T-helper 9 cell (primary cell): ENCODE measurements at regions not wholly inside any gene's neighbourhood (a gene's known extent, or its start where the extent isn't known, plus 50 kb on each side); places are given as distances from the start of the nearest gene placed in this dataset.

Experiments
- DNase-seq: peaks from one replicate; pipeline ENCODE4 v3.0.0-alpha.2; 2020

DNA sequence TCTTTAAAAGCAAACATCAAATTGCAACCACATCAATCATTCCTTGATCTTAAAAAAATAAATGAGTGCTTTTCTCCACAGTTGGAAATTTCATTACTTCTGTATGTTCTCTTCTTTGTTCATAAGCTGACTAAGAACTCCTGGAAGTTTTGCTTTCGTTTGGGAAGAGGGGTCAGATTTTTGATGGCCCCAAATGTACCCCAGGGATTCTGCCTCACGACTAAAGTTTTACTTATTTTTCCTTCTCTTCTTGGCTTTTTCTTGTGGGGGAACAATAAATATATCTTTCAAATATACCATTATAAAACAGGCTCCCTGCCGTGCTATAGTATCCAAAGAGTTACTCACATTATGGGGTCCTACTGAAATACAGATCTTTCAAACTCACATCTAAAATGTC is 215.0 kb upstream of the CDIN1 start:
- DNase-seq, result no peak

- no peak for DNase-seq
Measured at GRCh38 chr15:36365963-36366362, 213.5 kb upstream of the CDIN1 start.

DNA sequence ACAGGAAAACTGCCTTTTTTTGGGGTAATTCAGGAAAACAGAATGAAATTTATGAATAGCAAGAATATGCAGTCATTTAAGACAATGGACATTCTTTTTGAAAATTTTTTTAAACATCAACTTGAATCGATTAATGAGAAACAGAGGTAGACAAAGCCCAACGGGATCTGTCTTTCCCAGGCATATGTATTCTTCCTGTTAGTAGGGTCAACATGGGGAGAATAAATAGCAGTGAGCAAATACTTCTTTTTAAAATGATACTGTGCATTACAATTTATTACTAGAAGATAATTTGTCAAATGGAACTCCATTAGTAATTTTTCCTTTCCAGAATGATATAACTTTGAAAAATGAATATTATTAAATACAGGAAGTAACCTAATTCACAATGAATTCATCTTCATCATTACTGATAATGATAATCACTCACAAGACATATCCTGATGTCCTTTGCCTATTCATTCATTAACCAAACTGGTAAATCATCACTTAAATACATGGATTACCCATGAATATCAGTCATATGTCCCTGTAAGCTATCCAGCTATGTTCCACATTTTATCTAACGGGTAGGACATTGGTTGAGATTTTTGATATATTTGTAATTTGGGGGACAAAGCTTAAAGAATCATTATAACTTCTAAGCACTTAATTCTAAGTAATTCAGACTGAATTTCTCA is 209.2 kb upstream of the CDIN1 start:
- no peak for DNase-seq

- DNase-seq, result no peak
Measured at GRCh38 chr15:36370731-36371112, 208.7 kb upstream of the CDIN1 start.

DNA sequence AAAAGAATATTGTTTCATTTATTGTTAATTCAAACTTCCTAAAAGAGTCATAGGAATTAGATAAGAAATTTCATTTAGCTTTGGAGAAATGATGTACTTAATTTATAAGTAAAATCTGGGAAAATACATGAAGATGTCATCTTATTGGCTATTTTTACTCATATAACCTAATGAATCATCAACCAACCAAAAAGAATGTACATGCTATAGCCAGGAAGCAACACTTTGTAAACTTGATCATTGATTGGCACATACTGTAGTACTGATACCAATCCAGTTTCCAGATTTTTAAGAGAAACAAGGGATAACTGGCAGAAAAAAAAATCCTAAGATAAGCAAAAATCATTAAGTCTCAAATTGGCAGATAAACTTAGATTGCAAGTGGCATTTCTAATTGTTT is 207.9 kb upstream of the CDIN1 start:
- no peak for DNase-seq

DNA sequence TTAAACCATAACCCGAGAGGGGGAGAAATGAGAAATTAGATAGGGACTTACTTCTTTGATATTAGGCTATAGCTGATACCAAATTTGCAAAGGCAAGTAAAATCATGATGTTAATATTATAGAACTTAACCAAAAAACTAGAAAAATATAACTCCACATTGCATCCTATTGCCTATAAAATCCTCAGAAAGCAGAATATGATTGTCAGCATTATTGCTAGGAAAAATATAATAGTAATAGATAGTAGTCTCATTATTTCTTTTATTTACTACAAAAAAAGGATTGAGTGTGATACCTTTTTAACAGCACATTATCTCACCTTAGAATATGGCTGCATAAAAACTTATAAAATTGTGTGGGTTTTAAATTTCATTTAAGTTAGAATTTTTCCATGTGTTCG is 206.5 kb upstream of the CDIN1 start:
- no peak for DNase-seq

- DNase-seq, result no peak
Measured at GRCh38 chr15:36373550-36373949, 205.9 kb upstream of the CDIN1 start.

GRCh38 chr15:36389107-36389506 is 190.3 kb upstream of the CDIN1 start:
- DNase-seq, result no peak

DNA sequence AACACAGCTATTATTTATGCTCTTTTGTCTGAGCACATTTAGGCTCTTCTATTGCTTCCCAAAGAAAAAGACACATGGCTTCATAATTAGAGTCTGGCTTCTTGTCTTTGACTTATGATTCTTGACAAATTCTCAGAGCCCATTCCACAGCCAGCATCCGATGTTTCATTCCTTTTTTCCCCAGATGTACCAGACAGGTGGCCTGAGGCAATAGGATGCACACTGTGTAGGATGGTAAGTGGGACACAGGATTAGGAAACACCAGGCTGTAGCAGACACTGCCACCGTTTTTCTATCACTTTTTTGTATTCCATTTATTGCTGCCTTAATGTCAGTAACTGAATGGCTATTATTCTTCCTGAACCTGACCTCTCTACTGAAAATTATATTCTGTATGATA is 188.9 kb upstream of the CDIN1 start:
- no peak for DNase-seq

DNA sequence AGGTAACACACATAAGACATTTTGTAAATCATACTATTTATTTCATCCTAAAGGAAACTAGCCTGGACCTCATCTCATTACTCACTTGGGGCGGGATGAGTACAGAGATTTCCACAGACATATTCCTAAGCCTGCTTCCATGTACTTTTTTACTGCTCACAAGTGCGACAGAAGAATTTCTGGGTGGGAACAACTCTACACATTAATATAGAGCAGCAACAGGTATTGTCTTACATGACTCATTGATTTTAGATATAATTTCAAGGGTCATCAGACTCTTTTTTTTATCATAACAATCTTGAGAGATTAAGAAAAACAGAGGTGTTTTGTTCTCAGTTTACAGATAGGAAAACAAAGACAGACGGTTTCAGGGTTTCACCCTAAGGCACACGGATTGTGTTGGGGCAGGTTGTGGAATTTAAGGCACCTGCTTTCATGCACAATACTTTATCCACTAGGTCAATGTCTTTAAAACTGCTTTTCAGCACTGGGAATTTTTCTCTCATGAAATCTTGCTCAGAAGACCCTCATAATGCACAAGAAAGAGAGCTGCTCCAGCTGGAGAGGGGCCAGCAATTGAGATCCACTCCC is 186.7 kb upstream of the CDIN1 start:
- no peak for DNase-seq

DNA sequence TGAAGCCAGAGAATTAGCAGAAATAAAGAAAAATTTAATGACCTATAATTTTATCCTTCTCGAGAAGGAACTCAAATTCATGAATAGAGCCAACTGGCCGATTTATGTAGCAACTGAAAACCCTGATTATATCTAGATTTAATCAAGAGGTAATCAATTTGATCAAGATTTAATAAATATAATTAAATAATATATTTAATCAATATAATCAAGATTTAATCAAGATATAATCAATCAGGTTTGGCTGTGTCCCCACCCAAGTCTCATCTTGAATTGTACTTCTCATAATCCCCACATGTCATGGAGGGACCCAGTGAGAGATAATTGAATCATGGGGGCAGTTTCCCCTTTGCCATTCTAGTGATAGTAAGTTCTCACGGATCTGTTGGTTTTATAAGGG is 181.2 kb upstream of the CDIN1 start:
- DNase-seq, result no peak

GRCh38 chr15:36399276-36399675 is 180.2 kb upstream of the CDIN1 start:
- DNase-seq, result no peak

GRCh38 chr15:36400936-36401585 is 178.4 kb upstream of the CDIN1 start:
- no peak for DNase-seq

DNA sequence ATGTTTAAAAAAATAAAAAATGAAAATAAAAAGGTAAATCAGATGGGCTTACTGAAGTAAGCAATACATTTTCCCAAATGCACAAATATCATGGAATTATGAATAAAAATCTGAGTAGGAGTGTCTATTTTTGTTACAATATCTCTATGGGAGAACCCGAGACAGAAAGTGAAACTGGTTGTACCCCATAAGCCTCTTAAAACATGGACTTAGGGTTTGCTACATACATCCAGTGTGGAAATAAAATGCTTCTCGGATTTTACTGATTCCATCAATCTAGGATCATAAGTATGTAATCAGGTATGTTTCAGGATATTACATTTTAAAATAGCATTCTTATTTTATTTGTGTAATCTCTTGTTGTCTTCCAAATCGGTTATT is 177.8 kb upstream of the CDIN1 start:
- DNase-seq, result no peak

DNA sequence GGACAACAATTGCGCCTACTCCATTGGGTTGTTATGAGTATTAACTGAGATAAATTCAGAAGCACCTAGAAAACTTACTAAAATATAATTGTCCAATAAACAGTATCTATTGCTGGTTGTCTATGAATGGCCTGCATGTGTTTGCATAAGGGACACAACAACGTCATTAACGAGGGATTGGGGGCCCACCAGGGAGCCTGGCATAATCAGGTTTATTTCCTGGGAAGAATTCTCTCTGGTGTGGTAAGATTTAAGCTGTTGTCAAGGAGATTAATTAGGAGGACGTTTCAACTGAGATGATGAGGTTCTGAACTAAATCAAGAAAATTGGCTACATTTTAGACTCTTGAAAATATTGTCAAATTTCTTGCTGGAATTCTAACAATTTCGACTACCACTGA is 176.1 kb upstream of the CDIN1 start:
- no peak for DNase-seq

DNA sequence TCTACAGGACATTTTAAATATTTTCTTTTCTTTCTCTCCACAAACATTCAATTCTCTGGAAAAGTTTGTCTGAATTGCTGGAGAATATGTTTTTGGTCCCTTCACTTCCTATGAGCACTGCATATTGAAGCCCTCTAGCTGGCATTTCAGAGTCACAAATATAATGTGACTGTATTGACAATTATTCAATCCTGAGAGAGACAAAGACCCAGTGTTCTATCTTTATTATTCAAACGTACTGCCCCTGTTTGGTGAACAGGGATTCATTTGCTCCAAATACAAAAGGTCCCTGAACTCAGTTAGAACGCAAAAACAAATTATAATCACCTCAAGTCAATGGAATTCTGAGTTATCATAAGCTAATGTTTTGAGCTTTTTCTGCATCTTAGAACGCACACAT is 173.1 kb upstream of the CDIN1 start:
- DNase-seq, result no peak

DNA sequence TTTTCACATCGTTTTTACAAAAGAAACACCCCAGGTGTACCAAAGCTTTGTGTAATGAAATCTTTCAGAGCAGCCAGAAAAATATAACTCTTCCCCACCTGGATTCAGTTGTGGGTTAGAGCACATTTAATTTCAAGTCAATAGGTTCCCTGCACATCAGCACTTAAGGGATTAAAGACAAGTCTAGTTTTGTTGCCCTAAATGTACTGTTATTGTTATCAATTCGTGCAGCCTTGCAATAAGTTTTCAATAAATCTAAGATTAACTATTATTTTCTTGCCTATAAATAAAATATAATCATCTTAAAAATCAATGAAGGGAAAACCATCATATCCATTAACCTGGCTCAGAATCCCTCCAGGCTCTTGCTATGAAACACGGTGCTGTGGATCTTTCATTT is 172.5 kb upstream of the CDIN1 start:
- no peak for DNase-seq

DNA sequence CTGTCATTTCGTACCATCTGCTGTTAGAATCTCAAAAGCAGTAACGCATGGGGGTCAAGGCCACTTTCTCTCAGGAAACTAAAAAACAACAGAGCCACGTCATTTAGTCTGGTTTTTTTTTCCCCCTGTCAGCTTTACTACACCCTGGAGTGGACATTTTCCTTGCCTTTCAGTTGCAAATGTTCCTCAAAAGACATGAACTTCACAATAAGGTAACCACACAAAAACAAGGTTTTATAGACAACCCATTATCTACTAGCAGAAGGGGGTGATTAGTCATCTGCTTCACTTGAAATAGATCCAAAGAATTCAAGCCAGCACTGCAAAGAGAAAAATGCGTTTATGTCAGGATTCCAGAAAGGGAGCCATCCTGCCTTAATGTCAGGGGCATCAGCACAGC is 171.8 kb upstream of the CDIN1 start:
- DNase-seq, result no peak

DNA sequence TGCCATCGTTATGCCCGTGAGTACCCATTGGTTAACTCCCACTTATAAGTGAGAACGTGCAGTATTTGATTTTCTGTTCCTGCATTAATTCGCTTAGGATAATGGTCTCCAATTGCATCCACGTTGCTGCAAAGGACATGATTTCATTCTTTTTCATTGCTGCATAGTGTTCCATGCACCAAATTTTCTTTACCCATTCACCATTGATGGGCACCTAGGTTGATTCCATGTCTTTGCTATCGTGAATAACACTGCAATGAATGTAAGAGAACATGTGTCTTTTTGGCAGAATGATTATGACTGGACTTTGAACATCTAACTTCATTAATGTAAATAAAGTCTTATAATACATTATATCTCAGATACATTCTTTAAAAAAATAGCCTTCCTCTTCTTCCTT is 169.6 kb upstream of the CDIN1 start:
- no peak for DNase-seq

DNA sequence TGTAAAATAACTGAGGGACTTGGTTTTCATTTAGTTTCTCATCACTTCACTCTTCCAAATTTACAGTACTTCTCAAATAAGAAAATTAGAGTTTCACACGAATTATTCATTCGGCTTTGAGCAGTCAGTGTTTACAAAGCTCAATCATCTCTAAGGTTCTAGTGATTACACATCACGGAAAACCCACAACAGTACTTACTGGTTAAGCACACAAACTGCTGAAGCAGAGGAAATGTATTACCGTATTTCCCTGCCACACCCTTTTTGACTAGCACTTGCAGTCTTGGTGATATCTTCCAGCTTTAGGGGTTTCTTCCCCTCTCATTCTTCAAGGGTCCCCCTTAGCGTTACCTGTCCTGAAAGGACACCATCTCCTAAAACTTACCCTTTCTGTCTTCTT is 164.8 kb upstream of the CDIN1 start:
- no peak for DNase-seq

GRCh38 chr15:36415643-36416042 is 163.8 kb upstream of the CDIN1 start:
- DNase-seq, result no peak

GRCh38 chr15:36422631-36423030 is 156.8 kb upstream of the CDIN1 start:
- no peak for DNase-seq

DNA sequence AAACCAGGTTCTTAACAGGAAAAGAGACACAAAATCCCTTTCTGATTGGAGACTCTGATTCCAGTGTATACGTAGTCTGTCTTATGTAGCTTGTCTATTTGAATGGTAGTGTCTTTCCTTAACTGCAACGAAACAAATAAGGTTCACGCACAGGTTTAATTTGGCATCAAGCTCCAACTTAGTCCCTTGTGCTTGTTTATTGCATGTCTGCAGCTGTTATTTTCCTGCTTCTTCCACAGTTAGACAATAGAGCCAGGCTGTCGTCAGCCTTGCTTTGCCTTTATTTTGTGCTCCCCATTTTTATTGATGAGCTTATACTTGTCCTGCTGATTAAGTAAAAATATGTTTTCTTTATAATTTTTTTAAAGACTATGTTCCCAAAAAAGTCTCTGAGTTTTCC is 152.7 kb upstream of the CDIN1 start:
- no peak for DNase-seq

DNA sequence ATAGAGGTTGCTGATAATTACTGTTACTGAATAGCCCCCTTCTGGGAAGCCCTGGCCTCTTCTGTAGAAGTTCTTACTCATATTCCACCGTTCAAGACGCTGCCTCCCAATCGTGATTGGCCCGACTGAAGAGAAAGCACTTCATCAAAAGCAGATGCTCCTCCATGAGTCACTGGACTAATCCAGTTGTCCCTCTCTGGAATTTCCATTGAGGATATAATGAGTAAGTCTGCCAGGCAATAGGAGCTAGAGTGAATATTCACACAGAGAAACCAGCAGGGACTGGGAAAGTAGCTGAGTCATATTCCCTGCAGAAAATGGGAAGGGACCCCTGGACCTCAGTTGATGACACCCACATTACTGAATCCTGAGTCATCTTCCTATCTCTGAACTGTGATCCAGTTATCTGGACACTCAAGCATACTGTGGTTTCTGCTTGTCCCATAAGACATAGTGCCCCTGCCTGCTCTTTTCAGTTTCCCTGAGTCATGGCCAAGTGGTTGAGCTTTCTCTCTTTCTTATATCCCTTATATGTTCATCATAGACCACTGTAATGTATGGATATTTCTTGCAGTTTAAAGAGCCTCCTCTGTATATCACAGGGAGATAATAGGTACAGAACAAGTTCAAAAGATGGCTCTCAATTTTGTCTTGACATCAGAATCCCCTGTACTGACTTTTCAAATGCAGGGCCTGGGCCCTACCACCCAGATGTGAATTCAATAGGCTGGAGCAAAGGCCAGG is 151.2 kb upstream of the CDIN1 start:
- DNase-seq, result no peak
